ENCODE measurements at regions not wholly inside any gene's neighbourhood (a gene's known extent, or its start where the extent isn't known, plus 50 kb on each side); places are given as distances from the start of the nearest gene placed in this dataset.

DNA sequence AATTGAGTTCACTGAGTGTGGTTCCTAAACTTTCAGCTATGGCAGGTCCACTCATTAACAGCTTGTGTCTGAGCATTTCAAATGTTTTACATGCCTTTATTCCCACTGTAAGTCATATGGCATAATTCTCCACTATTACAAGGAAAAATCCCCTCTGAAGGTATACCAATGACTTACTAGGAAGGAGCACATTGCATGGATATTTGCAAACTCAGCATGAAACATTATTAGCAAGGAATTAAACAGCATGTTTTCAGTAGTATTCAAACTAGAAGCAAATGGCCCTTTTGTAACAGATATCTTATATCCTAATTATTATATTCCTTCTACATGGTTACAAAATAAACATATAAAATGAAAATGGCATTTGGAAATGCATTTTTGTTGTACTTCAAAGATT is 566.4 kb upstream of the CCNG1 start:
- H3K4me3 ChIP-seq, result no peak overlapping the region
- intact Hi-C loops (cut with DNase I), result no loop called here
- TF ChIP-seq EP300 (IDR thresholded peaks at IDR 0.05) (no peak), POLR2A (IDR thresholded peaks at IDR 0.05; ENCODE audit: low read depth) (no peak), POLR2AphosphoS5 (IDR thresholded peaks at IDR 0.05) (no peak)
- TF ChIP-seq, protein P1, sequence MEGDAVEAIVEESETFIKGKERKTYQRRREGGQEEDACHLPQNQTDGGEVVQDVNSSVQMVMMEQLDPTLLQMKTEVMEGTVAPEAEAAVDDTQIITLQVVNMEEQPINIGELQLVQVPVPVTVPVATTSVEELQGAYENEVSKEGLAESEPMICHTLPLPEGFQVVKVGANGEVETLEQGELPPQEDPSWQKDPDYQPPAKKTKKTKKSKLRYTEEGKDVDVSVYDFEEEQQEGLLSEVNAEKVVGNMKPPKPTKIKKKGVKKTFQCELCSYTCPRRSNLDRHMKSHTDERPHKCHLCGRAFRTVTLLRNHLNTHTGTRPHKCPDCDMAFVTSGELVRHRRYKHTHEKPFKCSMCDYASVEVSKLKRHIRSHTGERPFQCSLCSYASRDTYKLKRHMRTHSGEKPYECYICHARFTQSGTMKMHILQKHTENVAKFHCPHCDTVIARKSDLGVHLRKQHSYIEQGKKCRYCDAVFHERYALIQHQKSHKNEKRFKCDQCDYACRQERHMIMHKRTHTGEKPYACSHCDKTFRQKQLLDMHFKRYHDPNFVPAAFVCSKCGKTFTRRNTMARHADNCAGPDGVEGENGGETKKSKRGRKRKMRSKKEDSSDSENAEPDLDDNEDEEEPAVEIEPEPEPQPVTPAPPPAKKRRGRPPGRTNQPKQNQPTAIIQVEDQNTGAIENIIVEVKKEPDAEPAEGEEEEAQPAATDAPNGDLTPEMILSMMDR (IDR thresholded peaks at IDR 0.05), result no peak

GRCh38 chr5:162882629-162883028 is 554.8 kb upstream of the CCNG1 start:
- DNase-seq (ENCODE audit: extremely low spot score), result no peak
- Histone ChIP-seq H3K27ac (replicated peaks in 1 of 4) (no peak overlapping the region), H3K36me3 (no peaks in the 10 kb centered on the region), H3K4me1 (no peaks in the 10 kb centered on the region), H3K27me3 (no peaks in the 10 kb centered on the region), H3K4me3 (no peak overlapping the region), H3K9me3 (no peaks in the 10 kb centered on the region)
- intact Hi-C loops (cut with DNase I), result no loop called here
- WGBS, result 74% methylated on average over 5 of the region's 12 CpGs
- TF ChIP-seq EP300 (IDR thresholded peaks at IDR 0.05) (no peak), POLR2AphosphoS5 (IDR thresholded peaks at IDR 0.05) (no peak), POLR2A (IDR thresholded peaks at IDR 0.05; ENCODE audit: low read depth) (no peak)
- TF ChIP-seq, protein P1 (IDR thresholded peaks at IDR 0.05), result no peak

More for the DNA sequence above, 566.4 kb upstream of the CCNG1 start:
- Histone ChIP-seq H3K27me3 (no peaks in the 10 kb centered on the region), H3K36me3 (no peaks in the 10 kb centered on the region), H3K4me1 (no peaks in the 10 kb centered on the region), H3K27ac (replicated peaks in 1 of 4) (no peak overlapping the region), H3K9me3 (peaks cover 0 to 8% (median 0%) of the 10 kb centered on the region in 4 donors)
- DNase-seq (ENCODE audit: extremely low spot score), result no peak

- Histone ChIP-seq H3K4me1 (no peaks in the 10 kb centered on the region), H3K27me3 (no peaks in the 10 kb centered on the region), H3K4me3 (no peak overlapping the region), H3K9me3 (no peaks in the 10 kb centered on the region), H3K36me3 (no peaks in the 10 kb centered on the region), H3K27ac (replicated peaks in 1 of 4) (no peak overlapping the region)
- no peak for TF ChIP-seq POLR2AphosphoS5 (IDR thresholded peaks at IDR 0.05)
- TF ChIP-seq, protein P1 (IDR thresholded peaks at IDR 0.05), result no peak
- TF ChIP-seq POLR2A (IDR thresholded peaks at IDR 0.05; ENCODE audit: low read depth), result no peak
- no peak for TF ChIP-seq EP300 (IDR thresholded peaks at IDR 0.05)
- no peak for DNase-seq (ENCODE audit: extremely low spot score)
- intact Hi-C loops (cut with DNase I), result no loop called here
- WGBS, result 70% methylated on average over 6 of the region's 6 CpGs
Observed at GRCh38 chr5:162886717-162887116, 550.7 kb upstream of the CCNG1 start.

DNA sequence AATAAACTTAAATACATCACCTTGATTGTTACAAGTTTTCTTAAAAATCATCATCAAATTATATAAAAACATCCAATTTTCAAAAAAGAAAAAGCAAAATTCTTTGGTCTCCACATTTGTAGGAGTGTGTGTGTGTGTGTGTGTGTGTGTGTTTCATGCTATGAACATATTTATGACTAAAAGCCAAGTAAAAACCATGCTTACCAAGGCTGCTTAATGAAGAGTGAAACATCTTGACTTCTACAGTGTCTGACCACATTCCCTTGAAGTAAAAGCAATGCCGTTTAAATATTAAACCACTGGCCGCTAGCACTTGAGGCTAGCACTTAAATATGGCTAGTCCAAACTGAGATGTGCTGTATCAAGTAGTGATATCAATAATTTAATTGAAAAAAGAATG is 549.1 kb upstream of the CCNG1 start:
- DNase-seq (ENCODE audit: extremely low spot score), result no peak
- TF ChIP-seq EP300 (IDR thresholded peaks at IDR 0.05), result no peak
- no peak for TF ChIP-seq POLR2AphosphoS5 (IDR thresholded peaks at IDR 0.05)
- no peak for TF ChIP-seq POLR2A (IDR thresholded peaks at IDR 0.05; ENCODE audit: low read depth)
- TF ChIP-seq, protein P1 (IDR thresholded peaks at IDR 0.05), result no peak
- Histone ChIP-seq H3K4me3 (no peak overlapping the region), H3K36me3 (no peaks in the 10 kb centered on the region), H3K27me3 (no peaks in the 10 kb centered on the region), H3K4me1 (no peaks in the 10 kb centered on the region), H3K27ac (replicated peaks in 1 of 4) (no peak overlapping the region), H3K9me3 (no peaks in the 10 kb centered on the region)
- 96% methylated on average over 2 of the region's 2 CpGs for WGBS
- intact Hi-C loops (cut with DNase I), result no loop called here

- no peak overlapping the region for H3K4me3 ChIP-seq
- H3K27me3 ChIP-seq, result no peaks in the 10 kb centered on the region
- DNase-seq (ENCODE audit: extremely low spot score), result no peak
- no peaks in the 10 kb centered on the region for H3K9me3 ChIP-seq
- H3K36me3 ChIP-seq, result no peaks in the 10 kb centered on the region
- 42% methylated on average over 2 of the region's 2 CpGs for WGBS
- no peaks in the 10 kb centered on the region for H3K4me1 ChIP-seq
- intact Hi-C loops (cut with DNase I), result no loop called here
- H3K27ac ChIP-seq (replicated peaks in 1 of 4), result no peak overlapping the region
- TF ChIP-seq, protein P1 (IDR thresholded peaks at IDR 0.05), result no peak
- TF ChIP-seq POLR2A (IDR thresholded peaks at IDR 0.05; ENCODE audit: low read depth) (no peak), POLR2AphosphoS5 (IDR thresholded peaks at IDR 0.05) (no peak), EP300 (IDR thresholded peaks at IDR 0.05) (no peak)
Observed at GRCh38 chr5:162911873-162912272, 525.5 kb upstream of the CCNG1 start.
